NCI-H69 (cell line): ENCODE measurements at regions not wholly inside any gene's neighbourhood (a gene's known extent, or its start where the extent isn't known, plus 50 kb on each side); places are given as distances from the start of the nearest gene placed in this dataset.

Experiments
- DNase-seq: peaks from one replicate; lab custom pipeline; 2025; lab: John Stamatoyannopoulos, UW

DNA sequence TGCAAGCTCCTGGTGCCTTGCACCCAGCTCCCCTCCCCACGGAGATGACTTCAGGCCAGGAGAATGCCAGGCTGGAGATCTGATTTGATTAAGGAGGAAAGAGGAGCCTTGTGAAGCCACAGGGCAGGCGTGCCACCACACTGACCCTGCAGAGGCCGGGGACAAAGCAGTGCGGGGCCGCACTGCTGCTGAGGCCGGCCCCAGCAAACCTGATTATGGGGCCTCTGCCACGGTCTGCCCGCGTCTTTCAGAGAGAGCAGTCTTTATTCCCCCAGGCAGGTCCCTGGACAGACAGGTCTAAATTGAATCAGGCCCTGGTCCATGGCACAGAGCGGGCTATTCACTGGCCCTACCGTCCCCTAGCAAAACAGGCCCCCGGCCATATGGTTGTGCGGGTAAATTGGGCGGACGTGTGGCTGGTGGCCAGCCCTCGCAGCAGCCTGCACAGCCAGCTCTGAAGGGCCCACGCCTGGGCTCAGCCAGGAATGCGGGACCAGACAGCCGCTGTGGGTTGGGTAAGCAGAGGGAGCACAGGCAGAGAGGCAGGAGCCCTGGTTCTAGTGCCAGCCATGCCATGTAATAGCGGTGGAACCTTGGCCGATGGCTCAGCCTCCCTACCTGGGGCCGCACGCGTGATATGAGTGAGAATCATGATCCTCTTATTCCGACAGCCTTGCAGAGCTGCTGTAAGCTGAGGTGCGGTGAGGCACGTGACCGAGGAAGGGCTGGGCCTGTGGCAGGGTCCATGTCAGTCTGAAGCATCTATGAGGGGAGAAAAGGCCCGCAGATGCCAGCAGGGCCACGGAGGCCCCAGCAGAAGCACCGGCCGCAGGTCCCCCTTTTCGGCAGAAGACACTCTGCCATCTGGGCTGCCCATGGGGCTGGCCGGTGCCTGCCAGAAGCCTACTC lies 97.3 kb upstream of the MYCN start:
- no peak for DNase-seq

DNA sequence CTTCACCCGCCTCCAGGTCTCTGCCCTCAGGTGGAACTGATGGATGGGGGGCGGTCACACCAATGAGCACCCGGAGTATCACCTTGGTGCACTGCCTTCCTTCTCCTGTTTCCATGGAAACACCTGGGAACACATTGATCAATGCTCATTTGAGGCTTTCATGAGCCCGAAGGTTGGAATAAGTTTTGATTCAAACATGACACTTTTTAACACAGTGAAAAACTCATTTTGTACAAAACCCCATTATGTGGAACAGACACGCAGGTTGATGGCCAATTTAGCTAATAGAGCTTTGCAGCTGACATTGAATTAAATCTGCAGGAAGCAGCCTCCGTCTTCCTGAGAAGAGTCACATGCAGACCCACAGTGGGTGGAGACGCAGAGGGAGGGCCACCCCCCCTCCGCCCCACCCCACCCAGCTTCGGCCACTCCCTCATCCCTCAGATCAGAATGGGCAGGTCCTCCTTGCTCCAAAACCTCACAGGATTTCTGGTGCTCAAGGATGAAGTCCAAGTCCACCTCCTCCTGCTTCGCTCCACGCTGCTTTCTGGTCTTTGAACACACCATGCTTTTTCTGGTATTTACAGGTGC lies 96.0 kb upstream of the MYCN start:
- no peak for DNase-seq

DNA sequence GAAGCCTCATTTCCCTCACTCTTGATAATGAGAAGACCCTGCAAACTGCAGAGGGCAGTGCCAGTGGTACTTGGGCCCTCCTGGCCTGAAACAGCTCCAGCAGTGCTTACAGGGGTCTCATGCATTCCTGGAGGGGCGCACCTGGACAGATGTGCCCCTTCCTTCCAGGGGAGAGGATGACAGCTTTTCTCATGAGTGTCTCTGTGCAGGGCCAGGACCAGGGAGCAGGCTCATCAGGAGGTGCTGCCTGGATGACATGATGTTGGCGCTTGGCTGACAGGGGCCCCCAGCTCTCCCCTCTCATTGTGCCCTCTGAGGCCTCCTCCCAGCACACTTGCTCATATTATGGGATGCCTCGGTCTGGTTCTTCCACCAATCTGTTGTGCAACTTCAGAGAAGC lies 95.1 kb upstream of the MYCN start:
- no peak for DNase-seq

DNA sequence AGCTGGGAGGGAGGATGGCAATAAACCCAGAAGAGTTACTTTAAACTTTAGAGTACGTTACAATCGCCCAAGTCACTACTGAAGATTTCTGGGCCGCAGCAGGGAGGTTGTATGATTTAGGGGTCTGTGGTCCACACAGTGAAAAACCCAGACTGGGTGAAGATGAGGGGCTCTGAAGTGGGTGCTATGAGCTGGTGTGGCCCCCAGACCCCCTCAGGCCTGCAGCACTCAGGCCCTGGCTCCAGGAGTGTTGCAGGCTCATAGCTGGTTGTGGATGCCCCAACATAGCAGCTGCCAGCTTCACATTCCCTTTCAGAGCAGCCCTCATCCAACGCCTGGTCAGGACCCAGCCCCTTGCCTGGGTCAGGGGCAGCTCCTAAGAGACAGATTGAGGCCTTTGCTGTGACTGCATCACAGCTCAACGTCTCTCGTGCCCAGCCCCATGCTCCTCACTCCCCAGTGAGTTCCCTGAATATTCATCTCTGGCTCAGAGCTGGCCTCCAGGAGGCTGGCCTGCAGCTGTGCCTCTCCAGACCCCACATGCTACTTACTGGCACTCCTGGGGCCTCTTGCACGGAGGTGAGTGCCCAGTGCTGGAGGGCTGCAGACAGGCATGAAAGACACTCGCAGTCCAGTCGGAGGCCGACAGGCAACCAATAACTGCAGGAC lies 94.5 kb upstream of the MYCN start:
- DNase-seq, result no peak

DNA sequence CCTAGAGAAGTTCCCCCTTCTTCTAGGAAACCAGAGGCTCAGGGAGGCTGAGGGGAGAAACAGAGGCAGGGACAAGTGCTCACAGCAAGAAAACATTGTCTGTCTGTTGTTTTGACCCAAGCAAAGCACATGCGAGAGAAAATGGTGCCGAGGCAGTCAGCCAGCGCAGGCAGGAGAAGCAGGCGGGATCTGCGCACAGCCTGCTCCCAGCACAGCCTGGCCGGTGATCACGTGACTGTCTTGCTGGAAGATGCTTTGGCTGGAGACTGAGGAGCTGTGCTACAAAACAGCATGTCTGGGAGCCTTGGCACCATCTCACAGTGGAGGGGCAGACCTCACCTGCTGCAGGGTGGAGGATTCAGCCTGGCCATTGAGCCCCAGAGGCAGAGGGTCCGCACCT lies 93.7 kb upstream of the MYCN start:
- DNase-seq, result no peak

DNA sequence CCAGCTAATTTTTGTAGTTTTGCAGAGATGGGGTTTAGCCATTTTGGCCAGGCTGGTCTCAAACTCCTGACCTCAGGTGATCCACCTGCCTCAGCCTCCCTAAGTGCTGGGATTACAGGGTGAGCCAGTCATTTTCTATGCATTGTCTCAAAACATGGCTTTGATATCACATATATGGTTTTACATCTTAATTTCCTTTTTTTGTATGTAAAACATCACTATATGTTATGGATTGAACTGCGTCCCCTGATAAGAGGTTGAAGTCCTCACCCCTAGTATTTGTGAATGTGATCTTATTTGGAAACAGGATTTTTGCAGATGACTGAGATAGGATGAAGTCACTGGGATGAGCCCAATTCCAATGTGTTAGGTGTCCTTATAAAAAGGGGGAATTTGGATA lies 89.8 kb upstream of the MYCN start:
- DNase-seq, result no peak

DNA sequence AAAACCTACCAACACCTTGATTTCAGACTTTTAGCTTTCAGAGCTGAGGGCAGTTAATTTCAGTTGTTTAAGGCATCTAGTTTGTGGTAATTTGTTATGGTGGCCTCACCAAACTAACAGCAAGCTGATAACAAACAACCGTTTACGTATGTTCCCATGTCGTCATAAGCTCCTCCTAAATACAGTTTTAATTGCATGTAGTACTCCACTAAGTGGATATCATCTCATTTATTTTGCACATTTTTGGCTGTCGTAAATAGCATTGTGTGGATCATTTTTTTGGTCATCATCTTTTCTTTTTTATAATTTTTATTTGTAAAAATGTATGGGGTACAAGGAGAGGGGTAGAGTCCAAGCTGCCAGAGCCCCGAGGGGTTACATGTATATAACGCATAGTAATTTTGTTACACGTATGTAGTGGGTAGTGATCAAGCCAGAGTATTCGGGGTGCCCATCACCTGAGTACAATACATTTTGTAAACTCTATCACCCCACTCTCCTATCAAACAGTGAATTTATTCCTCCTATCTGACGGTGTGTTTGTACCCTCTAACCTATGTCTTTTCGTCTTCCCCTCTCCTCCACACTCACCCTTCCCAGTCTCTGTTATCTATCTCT lies 89.2 kb upstream of the MYCN start:
- DNase-seq, result no peak

DNA sequence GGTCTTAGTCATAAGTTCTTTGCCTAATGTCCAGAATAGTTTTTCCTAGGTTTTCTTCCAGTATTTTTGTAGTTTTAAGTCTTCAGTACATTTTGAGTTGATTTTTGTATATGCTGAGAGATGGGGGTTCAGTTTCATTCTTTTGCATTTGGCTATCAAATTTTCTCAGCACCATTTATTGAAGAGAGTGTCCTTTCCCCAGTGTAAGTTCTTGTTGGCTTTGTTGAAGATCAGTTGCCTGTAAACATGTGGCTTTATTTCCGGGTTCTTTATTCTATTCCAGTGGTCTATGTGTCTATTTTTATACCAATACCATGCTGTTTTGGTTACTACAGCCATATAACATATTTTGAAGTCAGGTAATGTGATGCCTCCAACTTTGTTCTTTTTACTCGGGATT lies 87.5 kb upstream of the MYCN start:
- no peak for DNase-seq

DNA sequence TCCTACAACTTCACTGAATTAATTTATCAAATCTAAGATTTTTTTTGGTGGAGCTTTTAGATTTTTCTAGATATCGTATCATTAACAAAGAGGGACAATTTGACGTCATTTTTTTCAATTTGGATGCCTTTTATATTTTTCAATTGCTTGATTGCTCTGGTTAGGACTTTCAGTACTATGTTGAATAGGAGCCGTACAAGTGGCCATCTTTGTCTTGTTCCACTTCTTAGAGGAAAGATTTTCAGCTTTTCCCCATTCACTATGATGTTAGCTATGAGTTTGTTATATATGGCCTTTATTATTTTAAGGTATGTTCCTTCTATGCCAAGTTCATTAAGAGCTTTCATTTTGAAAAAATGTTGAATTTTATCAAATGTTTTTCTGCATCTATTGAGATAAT lies 86.4 kb upstream of the MYCN start:
- DNase-seq, result no peak

DNA sequence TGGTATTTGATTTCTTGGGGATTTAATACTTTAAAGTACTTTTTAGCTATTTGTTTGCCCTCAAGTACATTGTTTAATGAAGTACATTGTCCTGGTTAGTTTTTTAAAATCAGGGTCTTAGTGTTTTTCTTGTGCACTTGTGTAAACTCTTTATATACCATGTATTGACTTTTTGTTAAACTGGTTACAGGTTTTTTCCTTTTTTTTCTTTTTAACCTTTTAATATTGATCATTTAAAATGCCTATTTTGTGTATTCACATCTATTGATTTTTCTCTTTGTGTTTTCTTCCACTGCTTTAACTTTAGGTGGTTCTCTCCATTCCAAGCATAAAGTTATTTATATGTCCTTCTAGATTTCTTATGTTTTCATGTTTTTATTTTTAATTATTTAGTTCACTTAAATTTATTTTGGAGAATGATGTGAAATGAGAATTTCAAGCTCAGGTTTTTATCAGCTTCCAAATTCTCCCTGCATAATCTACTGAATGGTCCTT lies 84.5 kb upstream of the MYCN start:
- no peak for DNase-seq

DNA sequence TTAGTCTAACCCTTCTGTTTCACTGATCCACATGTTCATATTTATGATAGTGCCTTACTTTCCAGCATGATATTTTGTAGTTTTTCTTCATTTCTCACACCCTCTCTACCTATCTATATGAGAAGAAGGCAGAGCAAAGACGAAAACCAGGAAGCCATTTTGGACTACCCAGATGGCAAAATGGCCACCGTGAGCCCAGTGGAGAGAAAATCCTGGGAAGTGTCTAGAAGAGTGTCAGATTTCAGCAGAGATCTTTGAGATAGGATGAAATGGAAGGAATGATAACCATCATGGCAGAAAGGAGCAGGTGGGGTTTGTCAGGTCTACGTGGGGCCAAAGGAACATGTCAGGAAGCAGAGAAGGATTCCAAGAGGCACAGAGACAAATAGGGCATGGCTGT lies 84.0 kb upstream of the MYCN start:
- DNase-seq, result no peak

DNA sequence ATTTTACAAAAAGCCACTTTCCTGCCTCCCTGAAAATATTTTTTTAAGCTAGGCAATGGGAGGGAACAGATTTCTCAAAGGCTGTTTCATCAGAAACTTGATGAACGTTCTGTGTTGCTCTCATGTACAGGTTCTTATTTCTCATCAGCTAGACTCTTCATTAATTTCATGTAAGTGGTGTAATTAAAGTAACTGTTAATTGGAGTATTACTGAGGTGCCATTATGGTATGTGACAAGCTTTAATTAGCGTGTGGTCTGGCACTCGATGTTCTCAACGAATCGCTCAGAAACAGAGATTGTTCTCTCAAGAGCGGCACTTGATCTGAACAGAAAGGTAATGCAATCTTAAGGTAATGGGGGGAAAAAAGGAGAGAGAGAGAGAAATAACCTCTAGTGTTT lies 81.9 kb upstream of the MYCN start:
- no peak for DNase-seq

DNA sequence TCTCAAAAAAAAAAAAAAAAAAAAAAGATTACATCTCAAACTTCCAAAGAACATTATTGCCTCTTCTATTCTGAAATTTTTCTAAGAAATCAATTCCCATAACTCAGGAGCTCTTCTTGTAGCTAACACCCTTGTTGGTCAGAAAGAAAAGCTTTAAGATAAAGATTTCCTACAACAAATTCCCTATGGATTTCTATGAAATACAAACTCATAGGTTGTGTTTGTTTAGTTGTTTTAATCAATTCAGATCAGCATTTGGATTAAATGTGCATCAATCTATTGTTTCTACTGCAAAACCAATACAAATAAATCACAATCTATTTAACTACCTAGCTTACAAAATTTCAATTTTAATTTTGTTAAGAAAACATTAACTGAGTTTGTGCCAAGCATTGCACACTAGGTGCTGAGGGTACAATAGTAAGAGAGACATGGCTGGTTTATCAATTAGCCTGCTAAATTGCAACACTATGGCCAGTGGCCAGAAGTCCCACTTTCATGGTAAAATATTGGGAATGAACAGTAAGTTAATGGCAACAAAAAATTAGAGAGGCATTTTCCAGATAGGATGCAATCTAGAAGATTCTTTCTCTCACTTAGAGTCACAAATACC lies 80.2 kb upstream of the MYCN start:
- no peak for DNase-seq

DNA sequence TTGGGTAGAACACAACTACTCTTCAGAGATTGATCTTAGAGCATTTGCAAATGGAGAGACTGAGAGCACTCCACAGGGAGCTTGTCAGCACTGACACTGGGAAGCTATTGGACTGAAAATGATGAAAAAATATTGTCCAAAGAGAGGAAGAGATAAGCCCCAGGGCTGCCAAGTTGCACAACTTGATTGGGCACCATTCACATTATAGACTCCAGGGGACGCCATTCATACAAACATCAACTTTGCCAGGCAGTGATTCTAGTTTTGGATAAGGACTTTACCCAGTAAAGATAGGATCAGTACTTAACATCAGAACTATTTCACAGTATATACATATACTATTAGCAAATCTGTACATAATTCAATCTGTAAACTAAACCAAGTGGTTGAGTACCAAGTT lies 79.6 kb upstream of the MYCN start:
- no peak for DNase-seq

DNA sequence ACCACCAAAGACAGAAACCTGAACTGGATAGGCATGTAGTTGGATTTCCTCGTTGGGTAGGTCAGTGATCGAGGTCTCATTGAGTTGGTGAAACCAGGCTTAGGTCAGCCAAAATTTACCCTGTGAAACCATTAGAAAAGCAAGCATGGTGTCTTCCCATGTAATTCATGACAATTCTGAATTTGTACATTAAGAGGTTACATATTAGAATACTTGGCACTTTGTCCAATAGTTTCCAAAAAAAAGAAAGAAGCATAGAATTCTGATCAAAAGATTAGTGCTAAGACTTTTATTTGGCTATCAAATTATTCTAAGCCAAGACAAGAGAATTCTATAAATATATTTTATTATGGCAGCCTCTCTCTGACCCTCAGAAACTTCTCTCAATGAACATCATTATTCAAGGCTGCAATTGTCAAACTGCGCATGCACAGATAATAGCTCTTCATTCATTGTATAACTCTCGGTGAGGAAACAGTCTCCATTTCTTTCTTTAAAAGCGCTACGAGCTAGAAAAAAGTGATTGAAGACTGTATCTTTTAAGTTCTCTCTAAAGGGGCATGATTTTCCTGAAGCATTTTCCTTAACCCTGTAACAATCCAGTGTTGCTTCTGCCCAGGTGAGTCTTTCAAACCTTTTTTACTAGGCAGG lies 79.1 kb upstream of the MYCN start:
- no peak for DNase-seq

DNA sequence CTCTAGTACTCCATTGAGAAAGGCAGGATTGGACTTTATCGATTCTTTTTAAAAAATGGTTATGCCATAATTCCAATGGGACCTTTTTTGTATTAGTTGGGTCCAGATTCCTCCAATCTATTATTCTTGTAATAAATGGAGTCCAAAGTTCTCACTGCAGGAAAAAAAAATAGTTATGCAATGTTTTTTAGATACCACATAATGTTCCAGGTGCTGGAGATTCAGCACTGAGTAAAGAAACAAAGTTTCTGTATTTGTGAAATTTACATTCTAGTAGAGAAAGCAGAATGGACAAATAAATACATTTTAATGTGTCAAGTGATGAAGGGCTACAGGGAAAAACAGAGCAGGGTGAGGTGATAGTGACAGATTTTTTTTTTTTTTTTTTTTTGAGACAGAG lies 78.5 kb upstream of the MYCN start:
- DNase-seq, result no peak

DNA sequence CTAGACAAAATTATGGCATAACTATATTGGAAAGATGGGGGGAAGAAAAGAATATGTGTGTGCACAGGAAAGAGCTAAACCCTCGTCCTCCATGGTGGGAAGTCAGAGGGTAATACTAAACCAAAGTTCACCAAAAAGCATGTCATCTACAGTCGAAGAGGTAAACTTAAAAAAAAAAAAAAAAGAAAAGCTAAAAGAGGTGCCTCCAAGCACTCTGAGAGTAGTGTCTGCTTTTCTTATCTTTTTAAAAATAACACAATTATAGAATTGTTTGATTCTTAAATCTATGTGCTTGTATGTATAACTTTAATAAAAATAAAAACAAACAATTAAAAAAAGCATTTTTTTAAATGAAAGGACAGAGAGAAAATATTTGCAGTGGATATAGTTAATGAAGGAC lies 77.3 kb upstream of the MYCN start:
- no peak for DNase-seq

DNA sequence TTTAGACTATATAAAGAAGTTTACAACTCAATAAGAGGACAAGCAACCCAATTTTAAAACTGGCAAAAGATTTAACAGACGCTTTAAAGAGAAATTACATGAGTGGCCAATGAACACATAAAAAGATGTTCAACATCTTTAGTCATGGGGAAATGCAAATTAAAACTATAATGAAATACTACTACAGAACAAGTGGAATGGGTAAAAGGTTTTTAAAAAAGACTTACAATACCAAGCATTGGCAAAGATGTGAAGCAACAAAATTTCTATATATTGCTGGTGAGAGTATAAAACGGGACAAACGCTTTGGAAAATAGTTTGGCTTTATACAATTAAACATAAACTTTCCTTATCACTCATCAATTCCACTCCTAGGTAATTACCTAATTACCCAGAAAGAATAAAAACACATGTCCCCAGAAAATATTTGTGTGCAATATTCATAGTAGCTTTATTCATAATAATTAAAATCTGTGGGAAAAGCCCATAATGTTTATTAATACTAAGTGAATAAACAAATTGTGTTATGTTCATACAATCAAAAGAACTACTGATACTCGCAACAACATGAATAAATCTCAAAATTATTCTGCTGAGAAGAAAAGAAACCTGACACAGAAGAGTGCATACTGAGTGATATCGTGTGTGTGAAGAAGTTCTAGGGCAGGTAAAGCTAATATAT lies 76.7 kb upstream of the MYCN start:
- DNase-seq, result no peak

DNA sequence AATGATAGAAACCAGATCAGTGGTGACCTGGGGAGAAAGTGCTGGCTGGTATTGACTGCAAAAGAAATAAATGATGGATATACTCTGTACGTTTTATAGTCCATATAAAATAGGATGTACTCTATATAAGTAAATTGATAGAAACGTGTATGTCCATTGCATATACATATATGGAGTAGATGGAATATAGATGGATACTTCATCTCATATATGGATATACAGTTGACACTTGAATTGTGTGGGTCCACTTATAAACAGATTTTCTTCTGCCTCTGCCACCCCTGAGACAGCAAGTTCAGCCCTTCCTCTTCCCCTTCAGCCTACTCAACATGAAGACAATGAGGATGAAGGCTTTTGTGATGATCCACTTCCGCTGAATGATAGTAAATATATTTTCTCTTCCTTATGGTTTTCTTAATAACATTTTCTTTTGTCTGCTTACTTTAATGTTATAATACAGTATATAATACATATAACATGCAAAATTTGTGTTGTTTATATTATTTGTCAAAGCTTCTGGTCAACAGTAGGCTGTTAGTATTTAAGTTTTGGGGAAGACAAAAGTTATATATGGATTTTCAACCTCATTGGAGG lies 76.1 kb upstream of the MYCN start:
- DNase-seq, result no peak

DNA sequence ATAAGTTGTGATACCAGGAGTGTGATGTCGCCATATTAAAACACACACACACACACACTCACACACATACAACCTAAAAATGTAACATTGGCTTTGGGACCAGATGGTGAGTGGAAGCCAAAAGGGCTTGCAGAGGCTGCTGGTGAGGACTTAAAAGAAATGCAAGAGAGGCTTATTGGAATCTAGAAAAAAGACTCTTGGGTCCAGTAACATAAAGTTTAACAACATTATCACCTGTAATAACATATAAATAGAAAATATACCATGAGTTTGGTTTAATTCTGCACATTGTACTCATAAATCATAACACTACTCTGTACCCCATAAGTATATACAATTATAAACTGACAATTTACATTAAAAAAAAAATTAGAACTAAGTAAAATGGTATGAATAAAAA lies 74.4 kb upstream of the MYCN start:
- no peak for DNase-seq
